HEK293T (cell line): ENCODE measurements at regions not wholly inside any gene's neighbourhood (a gene's known extent, or its start where the extent isn't known, plus 50 kb on each side); places are given as distances from the start of the nearest gene placed in this dataset.

ENCODE experiments used
- CTCF ChIA-PET: fragments of 350-600 bp; formaldehyde crosslinking; extraction: SDS; loops from one replicate; lab custom pipeline; 2021; ENCODE audit warnings: antibody characterized with exemption, inconsistent platforms; lab: Yijun Ruan, JAX
- POLR2A ChIA-PET: fragments of 350-600 bp; formaldehyde crosslinking; extraction: SDS; loops from one replicate; lab custom pipeline; 2020; ENCODE audit warnings: antibody characterized with exemption, inconsistent platforms; lab: Yijun Ruan, JAX
- DNase-seq: peaks from one replicate; pipeline ENCODE4 v3.0.0; 2012; ENCODE audit warnings: mixed read lengths; ENCODE audit errors: extremely low spot score
- ARNT ChIP-seq: fragments of 450-650 bp; IDR thresholded peaks from 2 replicates; pipeline ENCODE4 v1.6.1; 2017; ENCODE audit warnings: mild to moderate bottlenecking
- BHLHE40 ChIP-seq: fragments of 450-650 bp; IDR thresholded peaks from 2 replicates; pipeline ENCODE4 v1.6.1; 2016; ENCODE audit warnings: mild to moderate bottlenecking, moderate library complexity, borderline replicate concordance
- CTBP1 ChIP-seq: fragments of 450-650 bp; IDR thresholded peaks from 2 replicates; pipeline ENCODE4 v1.6.1; 2016; ENCODE audit warnings: borderline replicate concordance
- ELF4 ChIP-seq: fragments of 450-650 bp; IDR thresholded peaks from 2 replicates; pipeline ENCODE4 v1.6.1; 2017; ENCODE audit warnings: antibody characterized with exemption
- FOXA1 ChIP-seq: fragments of 450-650 bp; IDR thresholded peaks from 2 replicates; pipeline ENCODE4 v1.6.1; 2016; ENCODE audit warnings: mild to moderate bottlenecking
- FOXK2 ChIP-seq: fragments of 450-650 bp; IDR thresholded peaks from 2 replicates; pipeline ENCODE4 v1.6.1; 2016; ENCODE audit warnings: mild to moderate bottlenecking
- FOXM1 ChIP-seq: fragments of 450-650 bp; IDR thresholded peaks from 2 replicates; pipeline ENCODE4 v1.6.1; 2017; ENCODE audit warnings: mild to moderate bottlenecking, borderline replicate concordance
- HDGF ChIP-seq: fragments of 450-650 bp; IDR thresholded peaks from 2 replicates; pipeline ENCODE4 v1.6.1; 2017; ENCODE audit warnings: antibody characterized with exemption, borderline replicate concordance
- L3MBTL2 ChIP-seq: fragments of 450-650 bp; conservative IDR thresholded peaks from 2 replicates; pipeline ENCODE4 v1.6.1; 2016; ENCODE audit warnings: mild to moderate bottlenecking
- LEF1 ChIP-seq: fragments of 450-650 bp; IDR thresholded peaks from 2 replicates; pipeline ENCODE4 v1.6.1; 2017; ENCODE audit warnings: mild to moderate bottlenecking, borderline replicate concordance
- NFRKB ChIP-seq: fragments of 450-650 bp; IDR thresholded peaks from 2 replicates; pipeline ENCODE4 v1.6.1; 2016; ENCODE audit warnings: mild to moderate bottlenecking, moderate library complexity
- PKNOX1 ChIP-seq: fragments of 450-650 bp; IDR thresholded peaks from 2 replicates; pipeline ENCODE4 v1.6.1; 2016
- SP1 ChIP-seq: fragments of 450-650 bp; IDR thresholded peaks from 2 replicates; pipeline ENCODE4 v1.6.1; 2017
- SUZ12 ChIP-seq: fragments of 450-650 bp; IDR thresholded peaks from 2 replicates; pipeline ENCODE4 v1.6.1; 2016; ENCODE audit warnings: mild to moderate bottlenecking
- TARDBP ChIP-seq: fragments of 450-650 bp; IDR thresholded peaks from 2 replicates; pipeline ENCODE4 v1.6.1; 2016
- ZNF384 ChIP-seq: fragments of 450-650 bp; IDR thresholded peaks from 2 replicates; pipeline ENCODE4 v1.6.1; 2016

- POLR2A ChIA-PET: no interaction called here
- DNase-seq: no peak
- CTCF ChIA-PET: no interaction called here
- no peak for TF ChIP-seq HDGF
- TF ChIP-seq FOXA1: no peak
- no peak for TF ChIP-seq PKNOX1
- no peak for TF ChIP-seq BHLHE40
- TF ChIP-seq FOXM1: no peak
- no peak for TF ChIP-seq CTBP1
- TF ChIP-seq ELF4: no peak
Observed at GRCh38 chr20:19947611-19948264, 69.4 kb upstream of the NAA20 start.

- no peak for TF ChIP-seq LEF1
- no peak for DNase-seq
- ChIA-PET POLR2A (no interaction called here), CTCF (no interaction called here)
Observed at GRCh38 chr20:19949195-19949867, 67.8 kb upstream of the NAA20 start.

GRCh38 chr20:19950042-19950441 lies 67.1 kb upstream of the NAA20 start:
- POLR2A ChIA-PET: no interaction called here
- no peak for TF ChIP-seq BHLHE40
- no peak for TF ChIP-seq PKNOX1
- no peak for TF ChIP-seq TARDBP
- no peak for TF ChIP-seq L3MBTL2
- TF ChIP-seq ZNF384: no peak
- no peak for TF ChIP-seq ARNT
- no peak for TF ChIP-seq ELF4
- no peak for TF ChIP-seq FOXA1
- TF ChIP-seq NFRKB: no peak
- no peak for TF ChIP-seq SUZ12
- TF ChIP-seq HDGF: no peak
- CTCF ChIA-PET: interaction anchor here (0.6 kb wide), 2 partner anchors 42 to 615 kb away, joined by 3 to 5 read pairs; no protein-coding TSS in a partner anchor
- no peak for DNase-seq

GRCh38 chr20:19952392-19952791 lies 64.8 kb upstream of the NAA20 start:
- ChIA-PET POLR2A (no interaction called here), CTCF (no interaction called here)
- DNase-seq: no peak
- TF ChIP-seq FOXM1: no peak
- no peak for TF ChIP-seq CTBP1
- TF ChIP-seq ZNF384: no peak
- TF ChIP-seq FOXK2: no peak

GRCh38 chr20:19953606-19954005 lies 63.6 kb upstream of the NAA20 start:
- no peak for TF ChIP-seq LEF1
- no peak for TF ChIP-seq ELF4
- TF ChIP-seq CTBP1: no peak
- no peak for TF ChIP-seq ARNT
- TF ChIP-seq HDGF: no peak
- no peak for TF ChIP-seq FOXA1
- TF ChIP-seq FOXM1: no peak
- TF ChIP-seq L3MBTL2: no peak
- TF ChIP-seq TARDBP: no peak
- no peak for TF ChIP-seq ZNF384
- TF ChIP-seq SUZ12: no peak
- TF ChIP-seq BHLHE40: no peak
- TF ChIP-seq NFRKB: no peak
- TF ChIP-seq SP1: no peak
- no peak for TF ChIP-seq FOXK2
- TF ChIP-seq PKNOX1: no peak
- no peak for DNase-seq
- CTCF ChIA-PET: no interaction called here
- POLR2A ChIA-PET: no interaction called here

GRCh38 chr20:19956976-19957375 lies 60.2 kb upstream of the NAA20 start:
- DNase-seq: no peak
- TF ChIP-seq CTBP1 (no peak), ELF4 (no peak), NFRKB (no peak), SP1 (no peak), FOXA1 (no peak), ZNF384 (no peak), SUZ12 (no peak), LEF1 (no peak), BHLHE40 (no peak)
- ChIA-PET POLR2A (no interaction called here), CTCF (no interaction called here)

- TF ChIP-seq FOXK2 (no peak), HDGF (no peak), PKNOX1 (no peak), SP1 (no peak), BHLHE40 (no peak), ZNF384 (no peak), FOXA1 (no peak), FOXM1 (no peak), LEF1 (no peak), TARDBP (no peak), L3MBTL2 (no peak), ARNT (no peak), SUZ12 (no peak), NFRKB (no peak), ELF4 (no peak), CTBP1 (no peak)
- ChIA-PET CTCF (no interaction called here), POLR2A (no interaction called here)
- no peak for DNase-seq
Observed at GRCh38 chr20:19958219-19958618, 58.9 kb upstream of the NAA20 start.
